Stimulated activated CD4-positive, alpha-beta T cell treated with anti-CD3 and anti-CD28 coated beads, Interleukin-12 subunit alpha, Interleukin-12 subunit beta, amount 100 ng/mL, for 4 hours (primary cell): ENCODE measurements at regions not wholly inside any gene's neighbourhood (a gene's known extent, or its start where the extent isn't known, plus 50 kb on each side); places are given as distances from the start of the nearest gene placed in this dataset.

Experiments used
- DNase-seq: peaks from one replicate; pipeline ENCODE4 v3.0.0-alpha.2; 2020

DNA sequence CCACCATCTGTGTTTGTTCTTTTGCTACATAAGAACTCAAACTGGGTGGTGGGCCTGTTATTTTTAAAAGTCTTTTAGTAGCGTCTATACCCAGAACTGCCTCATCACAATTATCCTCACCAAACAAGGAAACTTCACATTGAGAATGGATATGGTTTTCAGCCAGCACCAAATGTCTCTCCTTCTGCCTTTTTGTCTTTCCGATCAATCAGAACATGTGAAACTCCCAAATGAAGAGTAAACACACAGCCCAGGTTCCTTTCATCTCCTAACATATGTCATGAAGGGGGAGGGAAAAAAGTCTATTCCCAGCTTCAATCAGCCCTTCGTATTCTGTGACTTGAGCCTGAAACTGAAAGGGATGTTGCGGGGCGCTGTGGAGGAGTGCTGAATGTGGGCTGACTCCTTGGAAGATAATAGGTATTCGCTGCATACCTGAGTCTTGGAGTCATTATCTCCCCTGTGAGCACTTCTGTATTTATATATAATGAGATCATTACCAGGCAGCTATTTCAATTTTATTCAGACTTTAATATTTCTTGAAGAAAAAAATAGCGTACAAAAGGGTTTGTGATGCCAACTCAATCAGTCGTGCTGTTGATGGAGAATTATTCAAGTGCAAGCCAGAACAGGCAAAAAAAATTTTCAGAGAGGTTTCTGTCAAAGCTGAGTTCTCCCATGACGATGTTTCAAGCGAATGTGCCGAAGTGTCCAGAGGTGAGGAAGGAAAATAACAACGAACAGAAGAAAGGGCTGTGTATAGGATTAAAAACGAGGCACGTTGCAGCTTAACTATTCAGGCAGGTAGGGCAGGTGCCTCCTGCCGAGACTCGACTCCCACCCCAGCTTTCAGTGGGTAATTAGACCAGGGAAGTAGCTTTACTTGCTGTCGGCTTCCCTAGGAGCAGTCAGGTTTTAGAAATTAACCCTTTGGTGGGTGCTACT lies 163.9 kb upstream of the NOCT start:
- DNase-seq: no peak

DNA sequence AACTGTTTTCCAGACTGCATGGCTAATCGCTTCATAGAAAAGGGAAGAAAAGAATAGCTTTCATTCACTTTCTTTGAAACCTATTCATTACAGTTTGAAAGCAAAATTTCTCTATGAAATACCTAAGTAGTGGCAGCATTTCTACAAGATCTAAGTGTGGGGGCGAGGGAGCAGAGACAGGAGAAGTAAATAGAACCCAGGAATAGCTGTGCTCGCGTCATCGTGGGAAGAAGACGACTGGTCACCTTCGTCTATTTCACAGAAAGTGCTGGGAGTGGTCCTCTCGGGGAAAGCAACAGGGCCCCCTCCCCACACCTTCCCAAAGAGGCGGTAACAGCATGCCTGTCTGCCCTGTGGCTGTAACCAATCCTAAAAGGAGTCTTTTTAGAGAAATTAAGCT lies 169.9 kb upstream of the NOCT start:
- DNase-seq: no peak

DNA sequence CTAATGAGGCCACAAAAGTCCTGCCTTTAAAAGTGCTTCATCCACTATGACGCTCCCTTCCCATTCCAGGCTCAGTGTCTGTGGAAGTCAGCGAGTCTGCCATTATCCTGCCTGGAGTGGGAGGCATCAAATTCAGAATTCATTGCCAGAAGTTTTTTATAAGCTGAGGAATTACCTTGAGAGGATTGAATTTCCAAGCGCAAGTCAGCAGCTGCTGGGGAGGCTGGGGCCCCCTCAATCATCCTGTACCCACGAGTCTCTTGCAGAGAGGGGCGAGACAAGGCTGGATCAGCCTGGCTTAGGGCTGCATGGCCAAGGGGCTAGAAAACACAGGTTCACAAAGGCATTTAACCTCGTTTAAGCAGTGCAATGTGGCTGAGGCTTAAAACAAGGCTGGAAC lies 170.5 kb upstream of the NOCT start:
- no peak for DNase-seq

DNA sequence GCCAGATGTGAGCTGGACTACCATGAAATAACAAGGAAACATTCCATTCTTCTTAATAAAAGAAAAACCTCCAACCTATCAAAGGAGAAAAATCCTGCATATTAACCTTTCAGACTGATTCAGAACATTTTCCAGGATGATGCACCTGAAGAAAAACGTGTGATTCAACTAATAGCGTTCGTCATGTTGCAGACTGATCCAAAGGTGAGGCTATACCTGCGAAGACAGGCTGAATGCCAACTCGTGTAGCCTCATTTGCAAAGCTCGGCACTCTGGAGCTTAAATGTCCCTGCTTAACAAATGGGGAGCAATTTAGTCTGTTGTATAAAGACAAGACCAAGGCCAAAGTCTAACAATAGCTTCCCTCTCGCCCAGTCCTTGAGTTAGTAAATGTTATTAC lies 172.0 kb upstream of the NOCT start:
- no peak for DNase-seq

DNA sequence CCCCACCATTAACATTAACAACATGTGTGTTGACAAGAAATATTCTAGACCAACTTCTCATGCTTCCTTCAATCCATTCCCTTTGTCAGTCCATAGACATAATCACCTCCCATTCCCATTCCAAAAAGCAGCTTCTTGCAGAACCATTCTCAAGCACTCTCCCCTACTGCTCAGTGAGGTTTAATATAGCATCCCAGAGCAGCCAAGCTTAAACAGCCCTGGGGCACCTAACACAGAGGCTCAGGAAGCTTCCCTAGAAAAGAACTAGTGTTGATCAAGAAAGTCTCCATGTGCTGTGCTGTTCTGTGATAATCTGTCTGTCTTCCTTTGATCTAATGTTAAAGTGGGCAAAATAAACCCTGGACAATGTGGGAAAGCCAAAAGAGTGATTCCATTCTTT lies 174.2 kb upstream of the NOCT start:
- DNase-seq: no peak

DNA sequence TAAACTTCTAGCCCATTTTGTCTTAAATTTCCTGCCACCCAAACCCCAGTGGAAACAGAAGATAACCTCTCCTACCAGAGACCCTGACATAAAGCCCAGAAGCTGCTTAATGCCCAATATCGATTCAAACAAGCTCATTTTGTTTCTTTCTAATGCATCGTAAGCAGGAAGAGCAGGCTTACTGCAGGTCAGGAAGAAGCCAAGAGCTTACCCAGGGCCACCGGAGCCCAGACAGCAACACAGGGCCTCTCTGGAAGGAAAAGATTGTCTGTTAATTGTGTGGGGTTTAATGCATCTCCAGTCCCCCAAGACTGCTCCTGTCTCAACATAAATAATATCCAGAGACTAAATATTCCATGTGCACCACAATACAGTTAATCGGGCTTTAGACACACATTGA lies 177.3 kb upstream of the NOCT start:
- no peak for DNase-seq

DNA sequence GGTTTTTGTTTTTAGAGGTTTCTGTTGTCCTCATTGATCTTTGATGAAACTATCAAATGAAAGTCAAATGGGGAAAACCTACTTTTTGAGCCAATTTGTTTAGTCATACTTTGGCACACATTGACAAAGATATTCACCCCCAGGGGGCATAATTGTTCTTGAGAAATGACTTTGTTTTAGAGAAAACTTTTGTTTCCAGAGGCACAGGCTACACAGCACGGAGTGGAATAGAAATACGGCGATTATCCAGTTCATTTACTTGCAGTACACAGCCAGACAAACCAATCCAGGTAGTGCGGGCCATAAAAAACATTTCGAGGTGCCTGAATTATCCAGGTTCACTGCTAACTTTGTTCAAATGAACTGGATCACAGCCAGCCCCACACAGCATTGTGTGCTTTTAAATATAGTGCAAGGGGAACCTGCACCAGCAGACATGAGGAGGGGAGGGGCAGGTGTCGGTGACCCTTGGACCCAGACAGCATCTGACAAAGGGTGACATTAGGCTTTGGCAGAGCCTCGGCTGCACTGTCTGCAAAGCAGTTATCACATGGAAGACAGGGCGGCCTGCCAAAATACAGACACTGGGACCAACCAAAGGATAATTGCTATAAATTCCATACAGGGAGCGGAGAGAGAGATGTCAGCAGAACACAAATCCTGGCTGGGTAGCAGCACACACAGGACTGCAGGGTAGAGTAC lies 179.6 kb upstream of the NOCT start:
- no peak for DNase-seq

DNA sequence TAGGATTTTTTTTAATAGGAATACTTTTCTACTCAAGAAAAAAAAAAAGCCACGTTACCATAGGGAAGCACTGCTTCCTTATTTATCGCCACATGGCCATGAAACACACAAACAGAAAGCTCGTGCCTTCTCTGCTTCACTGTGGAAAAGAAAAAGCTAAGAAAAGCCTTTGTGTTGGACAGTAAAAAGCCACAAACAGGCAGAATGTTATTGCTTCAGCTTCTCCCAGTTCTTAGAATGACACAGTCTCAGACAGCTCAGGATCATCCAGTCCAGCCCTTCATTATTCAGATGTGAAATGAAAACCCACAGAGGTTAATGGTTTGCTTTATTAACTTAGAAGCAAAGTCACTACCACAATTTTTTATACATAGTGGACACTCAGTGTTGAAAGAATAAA lies 181.6 kb upstream of the NOCT start:
- DNase-seq: no peak

DNA sequence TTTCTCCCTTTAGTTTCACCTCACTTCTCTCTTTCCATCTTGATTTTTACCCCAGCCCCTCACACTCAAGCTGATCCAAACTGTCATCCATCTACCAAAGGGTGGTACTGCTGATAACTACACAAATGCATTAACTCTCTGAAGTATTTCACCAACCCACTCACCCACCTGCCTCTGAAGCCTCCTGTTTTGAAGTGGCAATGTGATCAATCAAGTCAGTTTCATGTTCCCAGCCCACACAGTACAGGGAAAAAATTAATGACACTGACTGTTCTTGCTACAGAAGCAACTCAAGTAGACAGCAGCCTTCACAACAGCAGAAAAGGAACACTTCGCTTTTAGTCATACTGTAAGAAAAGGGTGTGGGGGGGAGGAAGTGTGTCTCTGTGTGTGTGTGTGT lies 183.0 kb upstream of the NOCT start:
- no peak for DNase-seq

DNA sequence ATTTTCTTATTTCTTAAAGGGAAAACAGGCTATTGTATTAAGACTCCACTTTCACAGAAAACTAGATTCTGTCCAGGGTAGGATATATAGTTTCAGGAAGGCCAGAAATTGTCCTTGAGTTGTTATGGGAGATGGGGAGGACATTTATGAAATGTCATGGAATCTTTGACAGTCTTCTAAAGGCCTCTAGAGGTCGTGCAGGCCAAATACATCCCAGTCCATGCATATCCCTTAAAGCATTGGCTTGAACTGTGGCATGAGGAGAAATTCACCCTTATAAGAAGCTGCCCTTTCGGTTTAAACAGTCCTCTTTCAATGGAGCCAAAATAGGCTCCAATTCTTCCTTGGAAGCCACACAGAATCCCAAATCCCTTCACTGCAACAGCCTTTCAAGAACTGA lies 183.6 kb upstream of the NOCT start:
- no peak for DNase-seq

DNA sequence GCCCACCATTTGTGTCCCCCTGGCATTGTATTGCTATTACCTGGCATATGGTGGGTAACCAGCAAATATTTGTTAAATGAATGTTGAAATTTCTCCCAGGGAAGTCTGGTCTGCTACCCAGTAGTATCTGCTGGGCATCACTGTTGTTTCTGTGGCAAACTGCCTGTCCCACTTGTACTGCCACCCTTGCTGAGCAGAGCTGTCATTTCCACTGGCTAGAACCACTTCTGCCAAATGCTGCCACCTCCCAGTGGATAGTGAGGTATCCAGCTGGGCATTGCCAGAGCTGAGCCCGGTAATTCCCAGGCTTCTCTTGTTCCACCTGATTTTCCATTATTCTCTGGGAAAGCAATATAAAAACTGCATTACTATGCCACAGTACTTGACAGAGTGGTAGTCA lies 186.7 kb upstream of the NOCT start:
- no peak for DNase-seq

DNA sequence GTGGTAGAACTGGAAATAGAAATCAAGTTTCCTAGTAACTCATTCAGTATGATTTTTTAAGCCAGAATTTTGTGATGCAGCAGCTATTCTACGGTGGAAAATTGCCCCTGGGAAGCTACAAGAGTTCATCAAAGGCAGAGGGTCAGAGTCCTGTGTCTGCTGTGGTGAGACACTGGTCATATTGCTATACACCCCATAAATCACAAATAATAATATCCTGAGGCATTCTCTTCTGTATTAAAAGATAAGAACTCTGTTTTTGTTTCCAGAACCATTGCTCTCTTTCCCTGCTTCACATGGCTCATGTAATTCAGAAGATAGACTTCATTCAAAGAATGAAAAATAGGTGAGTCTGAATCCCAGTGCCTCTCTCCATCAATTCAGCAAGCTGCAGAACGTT lies 188.8 kb upstream of the NOCT start:
- DNase-seq: no peak

DNA sequence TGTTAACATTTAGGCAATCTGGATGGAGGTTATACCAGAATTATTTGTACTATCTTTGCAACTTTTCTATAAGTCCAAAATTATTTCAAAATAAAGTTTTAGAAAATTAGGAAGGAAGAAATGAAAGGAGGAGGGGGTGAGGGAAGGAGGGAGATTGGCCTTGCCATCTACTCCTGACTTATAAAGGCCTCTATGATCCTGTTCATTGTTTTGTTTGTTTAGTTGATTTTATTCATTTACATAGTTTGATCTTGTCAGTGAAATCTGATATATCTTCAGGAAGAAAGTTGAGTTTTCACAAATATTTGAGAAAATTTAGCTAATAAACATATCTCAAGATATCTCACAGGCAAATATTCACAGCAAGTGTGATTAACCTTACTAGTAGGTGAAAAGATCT lies 189.3 kb upstream of the NOCT start:
- DNase-seq: no peak

DNA sequence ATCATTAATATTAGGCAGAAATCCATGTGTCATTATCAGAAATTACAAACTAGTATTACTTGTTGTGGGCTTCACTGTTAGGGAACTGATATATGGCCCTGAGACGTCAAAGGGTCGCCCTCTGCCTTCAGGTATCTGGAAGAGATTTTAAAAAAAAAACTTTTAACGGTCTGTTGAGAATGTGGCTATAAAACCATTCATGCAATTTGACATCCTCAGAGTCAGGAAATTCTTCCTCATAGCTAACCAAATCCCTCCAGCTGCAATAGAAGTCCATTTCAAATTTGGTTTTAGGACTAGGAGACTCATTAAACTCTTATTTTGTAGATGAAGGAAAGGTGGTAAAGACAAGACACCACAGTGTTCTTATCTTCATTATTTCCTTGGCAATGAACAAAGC lies 194.2 kb upstream of the NOCT start:
- no peak for DNase-seq

DNA sequence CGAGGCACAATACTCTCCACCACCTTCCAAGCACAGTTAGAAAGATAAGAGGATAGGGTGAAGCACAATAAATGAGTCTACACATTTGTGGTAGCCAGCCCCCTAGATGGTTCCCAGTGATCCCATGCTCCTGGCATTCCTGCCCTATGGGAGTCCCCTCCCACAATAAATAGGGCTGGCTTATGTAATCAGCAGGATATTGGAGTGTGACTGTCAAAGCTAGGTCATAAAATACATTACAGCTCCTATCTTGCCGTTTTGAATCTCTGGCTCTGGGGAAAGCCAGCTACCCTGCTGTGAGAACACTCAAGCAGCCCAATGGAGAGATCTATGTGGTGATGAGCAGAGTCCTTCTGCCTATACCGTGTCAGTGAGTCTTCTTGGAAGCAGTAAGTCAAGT lies 198.7 kb upstream of the NOCT start:
- no peak for DNase-seq

DNA sequence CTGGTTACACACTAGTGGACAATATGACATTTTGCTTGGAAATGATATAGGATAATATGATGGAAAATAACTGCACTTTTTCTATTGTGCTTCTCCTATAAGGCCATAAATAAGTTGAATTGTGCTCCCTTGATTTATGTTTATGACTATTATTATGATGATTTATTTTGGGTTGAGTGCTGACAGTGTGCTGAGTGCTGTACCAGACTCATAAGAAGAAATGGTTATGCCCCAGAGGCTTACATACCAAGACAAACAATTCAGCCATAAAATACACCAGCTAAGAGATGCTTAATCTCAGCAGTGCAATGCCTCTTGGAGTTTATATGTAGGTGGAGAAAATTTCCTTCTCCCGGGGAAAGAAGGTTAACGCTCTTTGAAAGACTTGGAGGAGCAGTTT lies 199.8 kb upstream of the NOCT start:
- no peak for DNase-seq

DNA sequence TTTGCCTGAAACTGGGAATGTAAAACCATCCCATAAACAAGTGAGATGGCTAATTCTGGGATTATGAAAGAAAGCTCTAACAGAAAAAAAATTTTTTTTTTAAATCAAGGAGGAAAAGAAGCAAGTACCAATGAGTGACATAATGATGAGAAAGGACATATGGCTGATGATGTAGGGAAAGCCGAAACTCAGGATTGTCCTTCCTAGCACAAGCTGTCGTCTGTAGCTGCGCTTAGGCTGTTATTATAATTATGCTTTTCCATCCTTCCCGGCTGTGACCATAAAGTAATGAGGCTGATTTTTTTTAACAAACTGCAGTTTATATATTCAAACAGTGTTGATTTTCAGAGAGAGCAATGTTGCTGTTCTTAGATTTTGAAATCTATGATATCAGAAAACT lies 209.8 kb upstream of the NOCT start:
- DNase-seq: no peak

DNA sequence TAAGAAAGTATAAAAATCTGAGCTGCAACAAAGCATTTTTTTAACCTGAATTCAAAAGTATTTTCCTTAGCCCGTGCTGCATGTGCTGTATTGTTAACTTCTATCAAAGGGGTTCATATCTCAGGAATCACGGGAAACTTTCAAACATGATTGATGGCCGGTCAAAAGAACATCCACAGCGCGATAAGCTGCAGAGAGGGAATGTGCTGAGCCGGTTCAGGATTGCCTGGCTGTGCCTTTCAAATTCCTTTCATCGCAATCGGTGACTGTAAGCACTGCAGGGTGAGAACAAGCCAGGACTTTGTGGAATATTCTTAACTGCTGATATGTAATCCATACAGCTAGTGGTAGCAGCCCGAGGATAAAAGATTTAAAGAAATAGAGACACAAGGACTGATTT lies 210.9 kb upstream of the NOCT start:
- DNase-seq: no peak

DNA sequence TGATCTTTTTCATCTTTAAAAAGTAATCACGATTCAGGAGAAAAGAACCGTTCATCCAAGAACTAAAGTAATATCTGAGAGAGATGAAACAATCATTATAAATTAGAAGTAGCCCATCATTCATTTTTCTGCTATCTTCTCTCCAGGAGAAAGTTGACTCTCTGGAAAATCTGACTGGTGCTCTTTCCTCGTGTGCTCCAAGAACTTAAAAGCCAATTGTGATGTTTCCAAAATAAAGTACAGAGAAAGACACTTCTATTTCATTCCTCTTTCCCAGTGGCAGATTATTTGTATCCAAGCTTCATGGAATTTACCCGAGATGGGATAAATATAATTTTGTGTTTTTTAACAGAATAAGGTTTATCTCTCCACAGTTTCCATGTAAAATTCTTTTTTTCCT lies 212.5 kb upstream of the NOCT start:
- DNase-seq: no peak

DNA sequence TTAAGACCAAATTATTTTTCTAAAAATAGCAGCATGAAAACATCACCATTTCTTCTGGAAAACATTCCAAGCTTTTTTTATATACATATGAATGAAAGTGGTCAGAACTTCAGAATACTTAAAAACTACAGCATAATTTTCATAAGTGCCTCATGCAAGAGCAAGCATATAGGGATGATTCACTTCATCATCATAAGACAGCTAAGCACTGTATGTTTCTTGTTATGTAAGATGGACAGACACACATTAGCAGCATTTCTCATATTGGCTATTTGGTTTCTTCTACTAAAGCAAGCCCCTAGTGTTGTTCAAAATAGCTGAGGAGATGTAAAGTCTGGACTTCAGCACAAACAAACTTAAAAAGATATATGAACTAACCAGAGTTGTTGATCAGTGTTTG lies 213.1 kb upstream of the NOCT start:
- no peak for DNase-seq

DNA sequence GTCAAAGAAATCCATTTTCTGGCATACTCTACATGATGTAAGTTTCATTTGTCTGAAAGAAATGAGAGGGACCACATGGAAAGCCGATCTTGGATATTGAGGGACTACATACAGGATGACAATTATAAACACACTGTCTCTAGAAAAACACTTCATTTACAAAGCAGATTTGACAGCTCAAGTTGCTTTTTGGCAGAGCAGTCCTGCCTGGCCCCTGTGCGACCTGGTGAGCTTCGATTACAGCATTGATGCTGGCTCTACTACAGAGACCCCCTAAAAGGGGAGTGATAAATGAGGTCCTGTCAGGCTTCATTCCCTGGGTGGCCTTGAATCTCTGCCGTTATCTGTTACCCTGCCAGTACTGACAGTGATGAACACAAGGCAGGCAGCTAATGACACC lies 215.2 kb upstream of the NOCT start:
- no peak for DNase-seq

DNA sequence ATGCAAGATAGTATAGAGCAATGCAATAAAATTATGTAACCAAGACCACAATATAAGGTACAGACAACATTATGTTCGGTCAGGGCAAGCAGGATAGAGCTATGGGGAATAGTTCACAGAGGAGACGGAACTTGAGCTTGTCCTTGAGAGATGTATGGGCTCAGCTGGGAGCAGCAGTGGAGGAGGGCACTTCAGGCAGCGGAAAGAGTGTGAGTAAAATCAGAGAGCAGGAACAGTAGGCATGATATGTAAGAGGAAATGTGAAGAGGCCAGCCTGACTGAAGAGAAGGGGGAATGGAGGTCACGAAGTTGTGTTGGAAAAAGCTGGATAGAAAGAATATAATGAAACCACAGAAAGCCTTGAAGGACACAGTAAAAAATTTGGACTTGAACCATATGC lies 217.2 kb upstream of the NOCT start:
- DNase-seq: no peak

DNA sequence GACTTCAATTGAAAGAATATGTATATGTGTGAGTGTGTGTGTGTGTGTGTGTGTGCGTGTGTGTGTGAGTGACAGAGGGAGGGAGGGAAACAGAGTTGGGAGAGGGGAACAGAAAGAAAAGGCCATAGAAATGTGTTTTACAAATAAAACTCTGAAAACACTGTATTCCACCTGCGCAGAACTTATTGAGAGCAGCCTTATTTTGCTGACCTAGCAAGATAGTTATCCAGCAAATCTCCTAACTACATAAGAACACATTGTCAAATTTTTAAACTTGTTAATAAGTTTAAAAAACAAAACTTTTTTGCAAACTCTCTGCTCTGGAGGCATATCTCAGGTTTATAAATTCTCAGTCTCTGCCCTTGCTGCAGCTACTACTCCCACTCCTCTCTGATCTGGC lies 217.9 kb upstream of the NOCT start:
- no peak for DNase-seq

DNA sequence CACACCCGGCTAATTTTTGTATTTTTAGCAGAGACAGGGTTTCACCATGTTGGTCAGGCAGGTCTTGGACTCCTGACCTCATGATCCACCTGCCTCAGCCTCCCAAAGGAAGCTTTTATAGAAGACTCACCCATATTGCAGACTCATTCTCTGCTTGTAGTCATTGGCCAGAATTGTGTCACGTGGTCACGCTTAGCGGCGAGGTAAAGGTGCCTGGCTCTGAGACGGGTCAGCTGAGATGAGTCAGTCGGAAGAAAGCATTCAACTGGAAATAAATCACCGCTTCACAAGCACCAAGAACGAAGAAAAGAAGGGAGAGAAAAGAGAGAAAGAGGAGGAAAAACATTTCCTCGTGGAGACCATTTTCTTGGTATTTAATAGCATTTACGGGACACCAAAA lies 218.8 kb upstream of the NOCT start:
- DNase-seq: no peak
